Panc1 (cell line): ENCODE measurements at regions not wholly inside any gene's neighbourhood (a gene's known extent, or its start where the extent isn't known, plus 50 kb on each side); places are given as distances from the start of the nearest gene placed in this dataset.
A peak's percentile ranks its signal among the peaks of the same experiment; 100 is the strongest.

Experiments
- ATAC-seq: fragments of 200-7000 bp; cut with Tn5 transposase; 2 replicates; pipeline ENCODE4 v1.9.1; 2020; ENCODE audit warnings: mild to moderate bottlenecking, moderate library complexity
- BruUV-seq: library from RNA; stranded (reverse); fragments of 400-500 nt; replicated peaks from 2 replicates; lab custom pipeline; 2021; lab: Mats Ljungman, UMichigan
- CTCF ChIA-PET: fragments of 300-600 bp; sonication (Branson Sonifier 250); formaldehyde crosslinking; loops from one replicate; lab custom pipeline; 2022; ENCODE audit warnings: antibody characterized with exemption; lab: Charles Lee
- POLR2A ChIA-PET: fragments of 300-600 bp; sonication (Branson Sonifier 250); formaldehyde crosslinking; loops from one replicate; lab custom pipeline; 2022; ENCODE audit warnings: antibody characterized with exemption; lab: Charles Lee
- DNase-seq: peaks from one replicate; pipeline ENCODE4 v3.0.0-alpha.2; 2010; ENCODE audit warnings: low read depth, low spot score
- H3K27ac ChIP-seq: 2 replicates; pipeline ENCODE4 v1.5.1; 2011; ENCODE audit warnings: mild to moderate bottlenecking, low read length, inconsistent platforms
- H3K27me3 ChIP-seq: fragments of 200-500 bp; sonication (Bioruptor generic); 2 replicates; pipeline ENCODE4 v1.6.0; 2014; ENCODE audit warnings: low read length, inconsistent platforms; ENCODE audit not compliant: control insufficient read depth, insufficient read depth
- H3K36me3 ChIP-seq: fragments of 200-500 bp; sonication (Bioruptor generic); 2 replicates; pipeline ENCODE4 v1.5.1; 2014; ENCODE audit warnings: inconsistent platforms, mild to moderate bottlenecking, low read length, moderate library complexity; ENCODE audit not compliant: control insufficient read depth, insufficient read depth
- H3K4me1 ChIP-seq: 2 replicates; pipeline ENCODE4 v1.5.1; 2011; ENCODE audit warnings: inconsistent platforms, mild to moderate bottlenecking, low read length, moderate library complexity; ENCODE audit not compliant: control insufficient read depth, insufficient read depth
- H3K4me3 ChIP-seq, 2 experiments: 2 replicates each; pipeline ENCODE4 v1.5.1; 2011 to 2012; ENCODE audit warnings: low read depth in 2 of 2, low read length in 2 of 2, mild to moderate bottlenecking in 2 of 2, inconsistent platforms in 1 of 2, moderate library complexity in 1 of 2
- H3K9me3 ChIP-seq: fragments of 200-500 bp; sonication (Bioruptor generic); 2 replicates; pipeline ENCODE4 v1.5.1; 2014; ENCODE audit warnings: low read depth, mild to moderate bottlenecking, inconsistent platforms, low read length, moderate library complexity; ENCODE audit not compliant: control insufficient read depth, insufficient read depth
- CTCF ChIP-seq: fragments of 450-650 bp; IDR thresholded peaks from 2 replicates; pipeline ENCODE4 v1.5.1; 2017; ENCODE audit warnings: mild to moderate bottlenecking
- POLR2AphosphoS5 ChIP-seq: IDR thresholded peaks from 2 replicates; pipeline ENCODE4 v1.6.1; 2012; ENCODE audit warnings: mild to moderate bottlenecking, low read depth, low read length, moderate library complexity
- REST ChIP-seq, 2 experiments: IDR thresholded peaks; 2 replicates each; pipeline ENCODE4 v1.6.1; 2011 to 2012; ENCODE audit warnings: low read depth in 2 of 2, control low read depth in 1 of 2, low read length in 1 of 2, mild to moderate bottlenecking in 1 of 2, moderate library complexity in 1 of 2; ENCODE audit not compliant: insufficient read depth in 1 of 2
- SIN3A ChIP-seq: IDR thresholded peaks from 2 replicates; pipeline ENCODE4 v1.6.1; 2012; ENCODE audit warnings: low read depth, mild to moderate bottlenecking, low read length, moderate library complexity, borderline replicate concordance; ENCODE audit not compliant: insufficient read depth
- TCF7L2 ChIP-seq: IDR thresholded peaks from 2 replicates; pipeline ENCODE4 v1.6.1; 2011; ENCODE audit warnings: mild to moderate bottlenecking, low read depth, low read length, inconsistent platforms
- in situ Hi-C: cut with HindIII; loops from 2 replicates; pipeline ENCODE4 v1.10.0; 2016; ENCODE audit warnings: low sequenced_read_pairs, low pct_unique_long_range_greater_than_20kb
- intact Hi-C: fragments of 100-400 bp; cut with micrococcal nuclease; formaldehyde crosslinking; loops from one replicate; pipeline ENCODE4 v1.10.0; 2022; ENCODE audit not compliant: unreplicated experiment

- intact Hi-C loops (no loop called here), in situ Hi-C loops (no loop called here)
- no TSS peak for BruUV-seq
- CTCF ChIA-PET = no interaction called here
- no peak for DNase-seq
- no peak overlapping the region for H3K4me3 ChIP-seq
- TF ChIP-seq CTCF (no peak), REST (IDR thresholded peaks at IDR 0.05; ENCODE audit: insufficient read depth in 1 of 2, low read depth in 2 of 2, low read length in 1 of 2) (no peak), TCF7L2 (no peak), SIN3A (no peak), POLR2AphosphoS5 (no peak)
- no peaks in the 10 kb centered on the region for H3K27me3 ChIP-seq
- H3K36me3 ChIP-seq = no peaks in the 10 kb centered on the region
- H3K4me1 ChIP-seq = no peaks in the 10 kb centered on the region; the same call in 1 of the 2 replicates
- no peak overlapping the region for H3K27ac ChIP-seq
- no peak for ATAC-seq
- POLR2A ChIA-PET = no interaction called here
- no peaks in the 10 kb centered on the region for H3K9me3 ChIP-seq
These were observed 75.0 kb downstream of the ZIC5 start for GRCh38 chr13:99896369-99897075.

GRCh38 chr13:99895444-99896368 lies 75.9 kb downstream of the ZIC5 start:
- Histone ChIP-seq H3K9me3 (no peaks in the 10 kb centered on the region), H3K4me1 (no peaks in the 10 kb centered on the region; the same call in 1 of the 2 replicates), H3K36me3 (no peaks in the 10 kb centered on the region), H3K4me3 (peak overlapping the region in 1 of 2 experiments; percentile 49; a peak in 2 of 4 replicates), H3K27me3 (no peaks in the 10 kb centered on the region), H3K27ac (no peak overlapping the region)
- in situ Hi-C loops (no loop called here), intact Hi-C loops (no loop called here)
- no TSS peak for BruUV-seq
- ChIA-PET CTCF (no interaction called here), POLR2A (no interaction called here)
- DNase-seq = no peak
- ATAC-seq = no peak
- no peak for TF ChIP-seq CTCF
- no peak for TF ChIP-seq TCF7L2
- no peak for TF ChIP-seq POLR2AphosphoS5
- TF ChIP-seq SIN3A = no peak
- TF ChIP-seq REST (IDR thresholded peaks at IDR 0.05; ENCODE audit: insufficient read depth in 1 of 2, low read depth in 2 of 2, low read length in 1 of 2) = no peak
